ENCODE measurements at regions not wholly inside any gene's neighbourhood (a gene's known extent, or its start where the extent isn't known, plus 50 kb on each side); places are given as distances from the start of the nearest gene placed in this dataset.
"Not testable (repeated sequence)": the region's sequence is repeated elsewhere in the genome, so short reads cannot be mapped to it uniquely, and the experiment has no call there.

GRCh38 chr1:82110366-82111254 is 309.9 kb downstream of the ADGRL2 start:
- no peak for DNase-seq

DNA sequence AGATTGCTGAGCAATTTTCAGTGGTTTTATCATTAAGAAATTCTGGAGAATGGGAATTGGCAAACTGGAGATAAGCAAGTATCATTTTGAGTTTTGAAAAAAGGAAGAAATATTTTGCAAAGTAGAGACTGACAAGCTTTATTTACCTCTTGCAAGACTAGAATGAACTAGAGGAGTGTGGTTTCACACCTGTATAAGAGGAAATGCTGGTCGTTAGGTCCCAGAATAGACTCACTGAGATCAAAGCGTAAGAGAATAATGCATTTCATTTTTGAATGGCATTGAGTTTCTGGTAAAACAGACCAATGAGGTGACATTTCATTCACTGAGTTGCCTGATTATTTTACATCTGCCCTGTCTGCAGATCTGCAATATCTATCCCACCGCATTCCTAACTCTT is 308.1 kb downstream of the ADGRL2 start:
- DNase-seq, result no peak

DNA sequence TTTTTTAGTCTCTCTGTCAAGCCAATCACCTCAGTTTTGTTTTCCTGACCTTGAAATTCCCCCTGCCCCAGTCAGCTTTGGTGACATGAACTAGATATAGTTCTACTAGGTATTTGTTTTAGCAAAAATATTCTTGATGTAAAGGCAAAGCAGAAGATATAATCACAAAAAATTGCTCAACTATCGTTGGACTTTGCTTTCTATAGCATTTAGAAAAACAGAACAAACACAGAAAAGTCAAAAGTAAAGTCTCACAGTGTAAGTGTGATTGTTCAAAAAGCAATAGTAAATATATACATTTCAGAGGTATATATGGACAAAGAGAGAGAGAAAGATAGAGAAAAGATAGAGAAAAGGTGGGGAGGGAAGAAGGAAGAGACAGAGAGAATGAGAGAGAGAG is 305.9 kb downstream of the ADGRL2 start:
- DNase-seq, result no peak

- DNase-seq, result no peak
Measured at GRCh38 chr1:82099170-82099569, 298.4 kb downstream of the ADGRL2 start.

GRCh38 chr1:82094136-82094535 is 293.4 kb downstream of the ADGRL2 start:
- DNase-seq, result no peak

DNA sequence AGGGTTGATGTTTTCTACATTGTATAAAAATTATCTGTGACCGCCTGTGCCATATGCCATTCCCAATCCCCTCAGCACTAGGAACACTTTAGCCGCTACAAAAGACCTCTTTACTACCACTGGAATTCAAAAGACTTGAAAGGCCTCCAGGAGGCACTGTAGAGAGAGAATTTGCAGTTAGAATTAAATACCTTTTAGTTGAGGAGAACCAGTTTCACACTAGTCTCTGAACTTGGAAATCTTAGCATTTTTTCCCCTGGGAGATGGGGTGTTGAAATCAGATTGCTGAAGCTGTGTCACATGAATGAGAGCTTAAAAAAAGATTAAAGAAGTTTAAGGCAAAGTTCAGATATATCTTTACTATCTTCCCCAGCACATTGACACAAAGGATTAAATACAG is 291.0 kb downstream of the ADGRL2 start:
- DNase-seq, result no peak

GRCh38 chr1:82091265-82091664 is 290.5 kb downstream of the ADGRL2 start:
- no peak for DNase-seq

DNA sequence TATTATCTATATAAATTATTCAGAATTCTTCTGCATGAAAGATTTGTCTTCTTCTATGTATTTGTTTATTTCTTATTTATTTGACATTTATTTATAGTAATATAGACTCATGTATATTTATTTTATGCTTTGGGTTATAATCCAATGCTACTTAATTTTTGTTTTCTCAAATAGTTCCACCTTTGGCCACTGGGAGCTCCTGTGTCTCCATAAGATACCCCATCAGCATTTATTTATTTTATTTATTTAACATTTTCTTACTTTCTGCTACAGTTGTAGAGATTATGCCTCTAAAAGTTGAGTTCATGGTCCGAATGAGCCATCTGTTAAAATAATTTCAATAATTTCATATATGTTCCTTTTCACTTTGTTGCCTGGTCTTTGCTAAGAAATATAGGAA is 289.4 kb downstream of the ADGRL2 start:
- DNase-seq, result no peak

- DNase-seq, result no peak
Measured at GRCh38 chr1:82086739-82087138, 286.0 kb downstream of the ADGRL2 start.

- no peak for DNase-seq
Measured at GRCh38 chr1:82079607-82080006, 278.9 kb downstream of the ADGRL2 start.

DNA sequence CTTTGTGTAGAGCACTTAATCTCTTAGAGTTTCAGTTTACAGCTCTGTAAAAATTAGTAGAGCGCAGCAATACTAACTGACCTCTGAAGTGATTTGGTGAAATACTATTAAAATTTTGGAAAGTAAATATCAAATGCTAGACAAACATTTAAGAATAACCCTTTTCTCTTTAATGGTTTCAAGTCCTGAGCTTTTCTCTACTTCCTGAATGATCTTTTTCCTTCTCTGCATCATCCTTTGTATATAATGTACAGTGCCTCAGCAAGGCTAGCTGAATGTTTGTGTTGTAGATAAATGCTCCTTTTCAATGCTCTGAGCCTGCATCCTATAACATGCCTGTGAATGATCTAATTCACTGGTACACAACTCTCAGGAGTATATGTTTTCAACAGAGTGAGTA is 272.9 kb downstream of the ADGRL2 start:
- no peak for DNase-seq

GRCh38 chr1:82073071-82073470 is 272.3 kb downstream of the ADGRL2 start:
- no peak for DNase-seq

- DNase-seq, result no peak
Measured at GRCh38 chr1:82065916-82066315, 265.2 kb downstream of the ADGRL2 start.

DNA sequence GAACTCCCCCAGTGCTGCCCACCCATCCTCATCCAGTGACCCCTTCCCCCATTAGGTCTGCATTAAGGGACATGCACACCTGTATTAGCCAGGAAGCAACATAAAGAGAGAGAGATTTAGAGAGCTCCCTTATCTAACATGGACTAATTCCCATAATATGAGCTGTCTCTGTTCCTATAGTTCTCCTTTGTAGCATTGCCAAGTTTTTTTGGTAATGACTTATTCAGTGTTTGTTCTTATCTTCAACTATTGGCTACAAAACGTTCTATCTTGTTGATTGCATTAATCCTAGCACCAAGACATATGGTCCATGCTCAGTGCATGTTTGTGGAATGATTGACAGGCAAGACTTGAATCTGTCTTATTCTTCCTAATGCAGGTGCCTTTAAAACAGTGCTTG is 264.0 kb downstream of the ADGRL2 start:
- no peak for DNase-seq

DNA sequence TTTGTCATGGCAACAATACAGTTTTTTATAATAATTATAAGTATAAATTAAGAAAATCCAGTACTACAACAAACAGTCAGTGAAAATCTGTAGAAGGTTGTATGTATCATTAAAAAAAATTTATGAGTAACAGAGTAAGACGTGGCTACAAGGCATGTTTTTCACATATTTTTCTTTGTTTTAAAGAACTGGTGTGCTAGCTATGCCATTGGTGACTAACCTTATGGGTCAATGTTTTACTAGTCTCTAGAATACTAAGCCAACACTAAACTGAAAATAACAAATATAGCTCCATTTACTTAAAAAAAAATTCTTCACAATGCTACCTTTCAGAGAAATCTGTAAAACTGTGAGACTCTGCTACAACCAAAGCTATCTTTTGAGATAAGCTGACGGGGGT is 261.5 kb downstream of the ADGRL2 start:
- no peak for DNase-seq

- DNase-seq, result no peak
Measured at GRCh38 chr1:82059959-82060358, 259.2 kb downstream of the ADGRL2 start.

GRCh38 chr1:82057011-82057410 is 256.3 kb downstream of the ADGRL2 start:
- DNase-seq, result no peak

- DNase-seq, result not testable (repeated sequence)
Measured at GRCh38 chr1:82055375-82055774, 254.6 kb downstream of the ADGRL2 start.

- DNase-seq, result no peak
Measured at GRCh38 chr1:82052563-82052962, 251.8 kb downstream of the ADGRL2 start.

DNA sequence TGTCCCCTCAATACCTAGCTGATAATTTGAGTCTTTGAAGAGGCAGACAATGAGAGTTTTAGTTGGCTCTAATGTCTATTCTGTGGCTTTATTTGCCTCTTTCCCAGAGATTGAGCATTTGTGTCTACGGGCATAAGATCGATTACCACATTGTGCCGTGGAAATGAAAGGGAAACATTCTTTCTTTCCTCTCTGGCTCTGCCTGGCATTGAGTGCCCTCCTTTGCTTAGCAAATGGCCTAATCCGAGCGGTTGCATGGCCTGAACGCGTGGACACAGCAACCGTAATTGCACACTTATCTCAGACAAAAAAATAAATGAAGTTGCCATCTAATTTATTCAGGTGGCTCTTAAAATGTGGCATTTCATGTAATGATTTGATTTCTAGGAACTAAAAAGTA is 247.9 kb downstream of the ADGRL2 start:
- no peak for DNase-seq

GRCh38 chr1:82045221-82045620 is 244.5 kb downstream of the ADGRL2 start:
- no peak for DNase-seq

DNA sequence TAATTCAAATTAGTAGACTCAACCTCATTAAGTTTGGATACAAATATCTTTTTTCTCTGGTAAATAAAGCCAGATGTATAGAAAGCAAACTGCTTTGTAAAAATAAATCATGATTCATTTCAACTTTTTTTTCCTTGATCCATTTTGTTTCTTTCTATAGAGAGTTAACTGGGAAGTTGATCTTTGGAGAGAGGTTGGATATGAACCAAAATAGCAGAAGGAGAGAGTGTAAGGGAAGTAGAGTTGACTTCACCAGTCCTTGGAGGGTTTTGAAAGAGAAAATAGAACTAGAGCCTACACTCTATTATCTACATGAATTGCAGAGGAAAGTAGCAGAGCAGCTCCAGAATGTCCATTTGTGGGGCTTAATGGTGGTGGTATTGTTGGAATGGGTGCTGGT is 243.8 kb downstream of the ADGRL2 start:
- no peak for DNase-seq

GRCh38 chr1:82044111-82044510 is 243.4 kb downstream of the ADGRL2 start:
- no peak for DNase-seq
